ENCODE measurements at regions not wholly inside any gene's neighbourhood (a gene's known extent, or its start where the extent isn't known, plus 50 kb on each side); places are given as distances from the start of the nearest gene placed in this dataset.

GRCh38 chr9:84107081-84107480 is 126.5 kb downstream of the RMI1 start (continued):
- no peak for TF ChIP-seq ZNF462 (CRISPR knock-in tag; IDR thresholded peaks at IDR 0.05)
- TF ChIP-seq JUNB (IDR thresholded peaks at IDR 0.05; ENCODE audit: unreplicated experiment) = no peak
- no peak for TF ChIP-seq ETS1 (IDR thresholded peaks at IDR 0.05)
- no peak for TF ChIP-seq ZNF114 (CRISPR knock-in tag; IDR thresholded peaks at IDR 0.05)

GRCh38 chr9:84107995-84108394 is 127.4 kb downstream of the RMI1 start:
- H3K4me2 ChIP-seq = no peak overlapping the region
- no peak overlapping the region for H3K4me3 ChIP-seq
- no peak overlapping the region for H3K4me3 Mint-ChIP-seq
- H2AFZ ChIP-seq = no peak overlapping the region
- H3K79me2 ChIP-seq (replicated peaks; ENCODE audit: insufficient read depth) = no peaks in the 10 kb centered on the region
- peaks cover 12% of the 10 kb centered on the region for H3K27me3 ChIP-seq (ENCODE audit: insufficient read depth)
- H3K9me3 Mint-ChIP-seq = no peaks in the 10 kb centered on the region
- no peak overlapping the region for H3K27ac ChIP-seq (ENCODE audit: low read depth)
- no peaks in the 10 kb centered on the region for H3K9me2 ChIP-seq (ENCODE audit: insufficient read depth)
- no peaks in the 10 kb centered on the region for H3K36me3 Mint-ChIP-seq (ENCODE audit: low read depth)
- H3K27me3 Mint-ChIP-seq (ENCODE audit: insufficient read depth, low read depth, poor library complexity) = peaks cover 2% of the 10 kb centered on the region
- H3K4me1 ChIP-seq (ENCODE audit: insufficient read depth) = peaks cover under 1% of the 10 kb centered on the region; the same call in 1 of the 2 replicates
- no peak overlapping the region for H3K27ac Mint-ChIP-seq
- H3K4me1 Mint-ChIP-seq = no peaks in the 10 kb centered on the region
- H4K20me1 ChIP-seq (replicated peaks; ENCODE audit: insufficient read depth) = no peaks in the 10 kb centered on the region
- ATAC-seq (no peak), DNase-seq (ENCODE audit: low spot score) (no peak)
- TF ChIP-seq EZH2 (IDR thresholded peaks at IDR 0.05; ENCODE audit: low read depth, unreplicated experiment) = no peak
- no peak for TF ChIP-seq CREB1 (CRISPR knock-in tag; IDR thresholded peaks at IDR 0.05; ENCODE audit: low read depth)
- TF ChIP-seq REST (IDR thresholded peaks at IDR 0.05; ENCODE audit: unreplicated experiment) = no peak
- no peak for TF ChIP-seq CTCF (conservative IDR thresholded peaks at IDR 0.05; ENCODE audit: low read depth in 2 of 2)
- no peak for TF ChIP-seq POLR2AphosphoS5 (IDR thresholded peaks at IDR 0.05; ENCODE audit: low read depth)
- TF ChIP-seq ETS1 (IDR thresholded peaks at IDR 0.05) = no peak
- no peak for TF ChIP-seq STAT1 (IDR thresholded peaks at IDR 0.05; ENCODE audit: unreplicated experiment)
- H3K36me3 ChIP-seq (ENCODE audit: insufficient read depth) = no peaks in the 10 kb centered on the region
- no peaks in the 10 kb centered on the region for H3F3A ChIP-seq (replicated peaks; ENCODE audit: low read depth)

Data from GM23338 (cell line).